ENCODE measurements at regions not wholly inside any gene's neighbourhood (a gene's known extent, or its start where the extent isn't known, plus 50 kb on each side); places are given as distances from the start of the nearest gene placed in this dataset.

GRCh38 chr1:30376054-30376697 lies 347.2 kb downstream of the MATN1 start:
- no peak overlapping the region for H3K4me3 ChIP-seq (ENCODE audit: low read depth, low read length)
- TF ChIP-seq CTCF (IDR thresholded peaks at IDR 0.05; ENCODE audit: borderline replicate concordance, insufficient read depth, low read depth, low read length) = no peak

- H3K4me3 ChIP-seq (ENCODE audit: low read depth, low read length) = no peak overlapping the region
- TF ChIP-seq CTCF (IDR thresholded peaks at IDR 0.05; ENCODE audit: borderline replicate concordance, insufficient read depth, low read depth, low read length) = no peak
Measured at GRCh38 chr1:30375156-30375555, 348.2 kb downstream of the MATN1 start.

- TF ChIP-seq CTCF (IDR thresholded peaks at IDR 0.05; ENCODE audit: borderline replicate concordance, insufficient read depth, low read depth, low read length) = no peak
Measured at GRCh38 chr1:30374400-30375070, 348.9 kb downstream of the MATN1 start.

GRCh38 chr1:30373471-30374399 lies 349.6 kb downstream of the MATN1 start:
- TF ChIP-seq CTCF (IDR thresholded peaks at IDR 0.05; ENCODE audit: borderline replicate concordance, insufficient read depth, low read depth, low read length) = no peak
- no peak overlapping the region for H3K4me3 ChIP-seq (ENCODE audit: low read depth, low read length)

More at GRCh38 chr1:30374400-30375070, 348.9 kb downstream of the MATN1 start:
- H3K4me3 ChIP-seq (ENCODE audit: low read depth, low read length) = no peak overlapping the region

GRCh38 chr1:30372792-30373433 lies 350.5 kb downstream of the MATN1 start:
- no peak for TF ChIP-seq CTCF (IDR thresholded peaks at IDR 0.05; ENCODE audit: borderline replicate concordance, insufficient read depth, low read depth, low read length)
- H3K4me3 ChIP-seq (ENCODE audit: low read depth, low read length) = no peak overlapping the region

GRCh38 chr1:30371888-30372791 lies 351.2 kb downstream of the MATN1 start:
- TF ChIP-seq CTCF (IDR thresholded peaks at IDR 0.05; ENCODE audit: borderline replicate concordance, insufficient read depth, low read depth, low read length) = no peak
- H3K4me3 ChIP-seq (ENCODE audit: low read depth, low read length) = no peak overlapping the region

Data from GM12875 (cell line).